A673 (cell line): ENCODE measurements at regions not wholly inside any gene's neighbourhood (a gene's known extent, or its start where the extent isn't known, plus 50 kb on each side); places are given as distances from the start of the nearest gene placed in this dataset.

Source experiments
- BruUV-seq: library from RNA; stranded (reverse); fragments of 400-500 nt; replicated peaks from 2 replicates; lab custom pipeline; 2021; lab: Mats Ljungman, UMichigan
- CTCF ChIA-PET: fragments of 300-600 bp; sonication (Branson Sonifier 250); formaldehyde crosslinking; loops from one replicate; lab custom pipeline; 2022; ENCODE audit warnings: antibody characterized with exemption; lab: Charles Lee
- POLR2A ChIA-PET: fragments of 300-600 bp; sonication (Branson Sonifier 250); formaldehyde crosslinking; loops from one replicate; lab custom pipeline; 2022; ENCODE audit warnings: antibody characterized with exemption; ENCODE audit not compliant: low non-redundant PET; lab: Charles Lee
- DNase-seq: peaks from one replicate; pipeline ENCODE4 v3.0.0-alpha.2; 2015; ENCODE audit warnings: low spot score
- H3K27ac ChIP-seq: fragments of 200-600 bp; sonication (generic); 2 replicates; pipeline ENCODE4 v1.5.1; 2016; ENCODE audit warnings: mixed run types, low read depth, mild to moderate bottlenecking, mixed read lengths, antibody characterized with exemption, low read length; ENCODE audit not compliant: poor library complexity, severe bottlenecking
- H3K27me3 ChIP-seq: fragments of 200-600 bp; sonication (generic); replicated peaks from 2 replicates; pipeline ENCODE4 v1.6.1; 2017; ENCODE audit warnings: mixed run types, low read depth, mild to moderate bottlenecking, mixed read lengths, antibody characterized with exemption, low read length; ENCODE audit not compliant: insufficient read depth, poor library complexity
- H3K36me3 ChIP-seq: fragments of 200-600 bp; sonication (generic); 2 replicates; pipeline ENCODE4 v1.6.1; 2016; ENCODE audit warnings: mixed run types, mild to moderate bottlenecking, mixed read lengths, antibody characterized with exemption, low read length; ENCODE audit not compliant: insufficient read depth, poor library complexity, severe bottlenecking
- H3K4me1 ChIP-seq: fragments of 200-600 bp; sonication (generic); 2 replicates; pipeline ENCODE4 v1.6.1; 2017; ENCODE audit warnings: mixed run types, mild to moderate bottlenecking, mixed read lengths, antibody characterized with exemption, low read length; ENCODE audit not compliant: insufficient read depth, poor library complexity, severe bottlenecking
- H3K4me3 ChIP-seq: fragments of 200-600 bp; sonication (generic); 2 replicates; pipeline ENCODE4 v1.5.1; 2016; ENCODE audit warnings: low read depth, mixed run types, mild to moderate bottlenecking, mixed read lengths, low read length; ENCODE audit not compliant: poor library complexity, severe bottlenecking
- H3K9me3 ChIP-seq: fragments of 200-600 bp; sonication (generic); 2 replicates; pipeline ENCODE4 v1.6.1; 2016; ENCODE audit warnings: mixed run types, low read depth, mild to moderate bottlenecking, mixed read lengths, antibody characterized with exemption, low read length; ENCODE audit not compliant: poor library complexity, severe bottlenecking
- CTCF ChIP-seq: fragments of 300-800, 200-600 bp; sonication (generic); conservative IDR thresholded peaks from 2 replicates; pipeline ENCODE4 v1.5.1; 2017; ENCODE audit warnings: low read depth, mild to moderate bottlenecking, antibody characterized with exemption, low read length, moderate library complexity, mixed read lengths
- EZH2 ChIP-seq: fragments of 200-600 bp; sonication (generic); IDR thresholded peaks from 2 replicates; pipeline ENCODE4 v1.6.1; 2017; ENCODE audit warnings: borderline replicate concordance, low read depth, mild to moderate bottlenecking, mixed read lengths, antibody characterized with exemption, low read length; ENCODE audit not compliant: poor library complexity, severe bottlenecking
- intact Hi-C: fragments of 100-400 bp; cut with micrococcal nuclease; formaldehyde crosslinking; loops from one replicate; pipeline ENCODE4 v1.10.0; 2022; ENCODE audit not compliant: unreplicated experiment

- no TSS peak for BruUV-seq
- H3K9me3 ChIP-seq, result peaks cover 12% of the 10 kb centered on the region
- intact Hi-C loops, result no loop called here
- no peak for TF ChIP-seq CTCF
- CTCF ChIA-PET, result no interaction called here
- no peak for DNase-seq
- H3K36me3 ChIP-seq, result no peaks in the 10 kb centered on the region
- POLR2A ChIA-PET, result no interaction called here
- H3K4me1 ChIP-seq, result no peaks in the 10 kb centered on the region
- H3K4me3 ChIP-seq, result no peak overlapping the region
- H3K27ac ChIP-seq, result no peak overlapping the region
- H3K27me3 ChIP-seq, result no peaks in the 10 kb centered on the region
These were observed 455.1 kb downstream of the XYLT1 start for GRCh38 chr16:17015702-17016101.

GRCh38 chr16:17017442-17017841, 453.3 kb downstream of the XYLT1 start:
- Histone ChIP-seq H3K9me3 (peaks cover 5% of the 10 kb centered on the region), H3K27me3 (no peaks in the 10 kb centered on the region), H3K4me3 (no peak overlapping the region), H3K27ac (no peak overlapping the region), H3K36me3 (no peaks in the 10 kb centered on the region), H3K4me1 (no peaks in the 10 kb centered on the region)
- intact Hi-C loops, result no loop called here
- ChIA-PET CTCF (no interaction called here), POLR2A (no interaction called here)
- no peak for TF ChIP-seq CTCF
- no TSS peak for BruUV-seq
- no peak for DNase-seq

- DNase-seq, result no peak
- H3K27ac ChIP-seq, result no peak overlapping the region
- no peaks in the 10 kb centered on the region for H3K36me3 ChIP-seq
- H3K9me3 ChIP-seq, result peaks cover 12% of the 10 kb centered on the region
- CTCF ChIA-PET, result no interaction called here
- BruUV-seq, result no TSS peak
- H3K27me3 ChIP-seq, result no peaks in the 10 kb centered on the region
- intact Hi-C loops, result no loop called here
- no peak overlapping the region for H3K4me3 ChIP-seq
- no peak for TF ChIP-seq CTCF
- no peak for TF ChIP-seq EZH2
- POLR2A ChIA-PET, result no interaction called here
- no peaks in the 10 kb centered on the region for H3K4me1 ChIP-seq
These were observed 452.2 kb downstream of the XYLT1 start for GRCh38 chr16:17018585-17018939.
